ENCODE measurements at regions not wholly inside any gene's neighbourhood (a gene's known extent, or its start where the extent isn't known, plus 50 kb on each side); places are given as distances from the start of the nearest gene placed in this dataset.

GRCh38 chrX:13467243-13467642 is 102.2 kb upstream of the EGFL6 start:
- H3K27ac ChIP-seq (ENCODE audit: low read depth, low read length) = no peak overlapping the region
- ChIA-PET CTCF (interaction anchor here (2.7 kb wide), 1 partner anchor 521 kb away, joined by 8 read pairs; no protein-coding TSS in a partner anchor), POLR2A (interaction anchor here (0.7 kb wide), 1 partner anchor 35 kb away, joined by 5 read pairs; no protein-coding TSS in a partner anchor)
- DNase-seq (ENCODE audit: low read depth, low spot score) = no peak
- TF ChIP-seq CTCF (IDR thresholded peaks at IDR 0.05; ENCODE audit: low read depth, low read length) = no peak
- no peaks in the 10 kb centered on the region for H3K27me3 ChIP-seq (ENCODE audit: control insufficient read depth, insufficient read depth, low read length)
- H3K4me3 ChIP-seq (ENCODE audit: low read depth, low read length) = no peak overlapping the region
- H3K9me3 ChIP-seq (ENCODE audit: control insufficient read depth, insufficient read depth, low read length) = no peaks in the 10 kb centered on the region

- H3K4me3 ChIP-seq (ENCODE audit: low read depth, low read length) = no peak overlapping the region
- POLR2A ChIA-PET = interaction anchor here (1.6 kb wide), 1 partner anchor 32 kb away, joined by 3 read pairs; no protein-coding TSS in a partner anchor
- no peaks in the 10 kb centered on the region for H3K9me3 ChIP-seq (ENCODE audit: control insufficient read depth, insufficient read depth, low read length)
- CTCF ChIA-PET = interaction anchor here (2.7 kb wide), 1 partner anchor 518 kb away, joined by 8 read pairs; no protein-coding TSS in a partner anchor
- H3K27ac ChIP-seq (ENCODE audit: low read depth, low read length) = peak overlapping the region; percentile 93
- no peak for TF ChIP-seq CTCF (IDR thresholded peaks at IDR 0.05; ENCODE audit: low read depth, low read length)
- no peak for DNase-seq (ENCODE audit: low read depth, low spot score)
- H3K27me3 ChIP-seq (ENCODE audit: control insufficient read depth, insufficient read depth, low read length) = no peaks in the 10 kb centered on the region
These were observed 104.7 kb upstream of the EGFL6 start for GRCh38 chrX:13464599-13465275.

GRCh38 chrX:13463608-13464007 is 105.8 kb upstream of the EGFL6 start:
- no peak for TF ChIP-seq CTCF (IDR thresholded peaks at IDR 0.05; ENCODE audit: low read depth, low read length)
- Histone ChIP-seq H3K27ac (ENCODE audit: low read depth, low read length) (peak overlapping the region; percentile 93), H3K4me3 (ENCODE audit: low read depth, low read length) (no peak overlapping the region), H3K27me3 (ENCODE audit: control insufficient read depth, insufficient read depth, low read length) (no peaks in the 10 kb centered on the region), H3K9me3 (ENCODE audit: control insufficient read depth, insufficient read depth, low read length) (no peaks in the 10 kb centered on the region)
- ChIA-PET POLR2A (interaction anchor here (1.6 kb wide), 1 partner anchor 31 kb away, joined by 3 read pairs; no protein-coding TSS in a partner anchor), CTCF (no interaction called here)
- DNase-seq (ENCODE audit: low read depth, low spot score) = peak; percentile 90

- no peaks in the 10 kb centered on the region for H3K9me3 ChIP-seq (ENCODE audit: control insufficient read depth, insufficient read depth, low read length)
- DNase-seq (ENCODE audit: low read depth, low spot score) = no peak
- TF ChIP-seq CTCF (IDR thresholded peaks at IDR 0.05; ENCODE audit: low read depth, low read length) = no peak
- no peaks in the 10 kb centered on the region for H3K27me3 ChIP-seq (ENCODE audit: control insufficient read depth, insufficient read depth, low read length)
- H3K27ac ChIP-seq (ENCODE audit: low read depth, low read length) = no peak overlapping the region
- ChIA-PET CTCF (no interaction called here), POLR2A (no interaction called here)
- no peak overlapping the region for H3K4me3 ChIP-seq (ENCODE audit: low read depth, low read length)
These were observed 117.1 kb upstream of the EGFL6 start for GRCh38 chrX:13452283-13452682.

- no peak for TF ChIP-seq CTCF (IDR thresholded peaks at IDR 0.05; ENCODE audit: low read depth, low read length)
- ChIA-PET POLR2A (no interaction called here), CTCF (no interaction called here)
- H3K27ac ChIP-seq (ENCODE audit: low read depth, low read length) = no peak overlapping the region
- no peaks in the 10 kb centered on the region for H3K9me3 ChIP-seq (ENCODE audit: control insufficient read depth, insufficient read depth, low read length)
- H3K4me3 ChIP-seq (ENCODE audit: low read depth, low read length) = no peak overlapping the region
- no peaks in the 10 kb centered on the region for H3K27me3 ChIP-seq (ENCODE audit: control insufficient read depth, insufficient read depth, low read length)
- DNase-seq (ENCODE audit: low read depth, low spot score) = no peak
These were observed 120.0 kb upstream of the EGFL6 start for GRCh38 chrX:13449441-13449840.

Measured in AG04450 (cell line).